GM23338 (cell line): ENCODE measurements at regions not wholly inside any gene's neighbourhood (a gene's known extent, or its start where the extent isn't known, plus 50 kb on each side); places are given as distances from the start of the nearest gene placed in this dataset.

ENCODE experiments used
- CREB1 ChIP-seq: fragments of 250-450 bp; sonication (Bioruptor Pico); IDR thresholded peaks from 2 replicates; pipeline ENCODE4 v1.5.0; 2020; ENCODE audit warnings: low read depth, mild to moderate bottlenecking, moderate library complexity
- CTCF ChIP-seq, 2 experiments: fragments of 200-600 bp in 1 of 2; sonication (generic) in 1 of 2; conservative IDR thresholded peaks; 2 replicates each; pipeline versions ENCODE4 v1.5.1 to v1.6.1; 2016 to 2017; ENCODE audit warnings: antibody characterized with exemption in 2 of 2, low read depth in 2 of 2, mild to moderate bottlenecking in 2 of 2, moderate library complexity in 1 of 2
- ETS1 ChIP-seq: IDR thresholded peaks from 2 replicates; pipeline ENCODE4 v1.6.1; 2016; ENCODE audit warnings: antibody characterized with exemption
- EZH2 ChIP-seq: fragments of 200-600 bp; sonication (generic); IDR thresholded peaks from one replicate; pipeline ENCODE4 v1.8.0; 2017; ENCODE audit warnings: antibody characterized with exemption, mild to moderate bottlenecking, low read depth; ENCODE audit not compliant: unreplicated experiment
- JUNB ChIP-seq: IDR thresholded peaks from one replicate; pipeline ENCODE4 v1.6.1; 2016; ENCODE audit warnings: antibody characterized with exemption; ENCODE audit not compliant: unreplicated experiment
- POLR2AphosphoS5 ChIP-seq: IDR thresholded peaks from 2 replicates; pipeline ENCODE4 v1.6.1; 2016; ENCODE audit warnings: antibody characterized with exemption, low read depth
- REST ChIP-seq: IDR thresholded peaks from one replicate; pipeline ENCODE4 v1.6.1; 2018; ENCODE audit warnings: antibody characterized with exemption; ENCODE audit not compliant: unreplicated experiment
- STAT1 ChIP-seq: IDR thresholded peaks from one replicate; pipeline ENCODE4 v1.6.1; 2016; ENCODE audit warnings: antibody characterized with exemption; ENCODE audit not compliant: unreplicated experiment

DNA sequence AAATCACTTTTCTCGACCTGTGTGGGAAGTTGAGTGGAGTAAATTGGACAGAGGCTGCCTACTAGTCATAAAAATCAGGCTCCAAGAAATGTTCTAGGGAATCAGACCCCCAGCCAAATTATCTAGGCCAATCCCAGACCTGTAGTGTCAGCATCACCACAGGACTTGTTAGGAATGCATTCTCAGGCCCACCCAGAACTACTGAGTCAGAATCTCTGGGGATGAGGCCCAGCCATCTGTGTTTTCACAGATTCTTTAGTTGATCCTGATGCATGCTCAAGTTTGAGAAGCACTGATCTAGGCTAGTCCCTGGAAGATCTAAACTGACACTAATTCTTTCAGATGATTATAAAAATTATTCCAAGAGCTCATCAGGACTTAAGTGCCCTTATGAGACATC, 434.0 kb upstream of the MEIS1 start:
- no peak for TF ChIP-seq CTCF (conservative IDR thresholded peaks at IDR 0.05; ENCODE audit: low read depth in 2 of 2)
- no peak for TF ChIP-seq POLR2AphosphoS5
- no peak for TF ChIP-seq CREB1 (CRISPR knock-in tag)
- TF ChIP-seq EZH2: no peak
- no peak for TF ChIP-seq ETS1
- TF ChIP-seq JUNB: no peak
- TF ChIP-seq REST: no peak
- no peak for TF ChIP-seq STAT1
